BE2C (cell line): ENCODE measurements at regions not wholly inside any gene's neighbourhood (a gene's known extent, or its start where the extent isn't known, plus 50 kb on each side); places are given as distances from the start of the nearest gene placed in this dataset.

ENCODE experiments used
- DNase-seq: peaks from one replicate; pipeline ENCODE4 v3.0.0-alpha.2; 2020
- H3K27me3 ChIP-seq: fragments of 250-450 bp; sonication (Bioruptor Pico); 2 replicates; pipeline ENCODE4 v1.5.1; 2020; ENCODE audit warnings: mild to moderate bottlenecking
- H3K36me3 ChIP-seq: fragments of 250-450 bp; sonication (Bioruptor Pico); 2 replicates; pipeline ENCODE4 v1.5.1; 2020; ENCODE audit warnings: mild to moderate bottlenecking
- H3K4me1 ChIP-seq: fragments of 250-450 bp; sonication (Bioruptor Pico); 2 replicates; pipeline ENCODE4 v1.5.1; 2020
- H3K4me3 ChIP-seq: 2 replicates; pipeline ENCODE4 v1.5.1; 2011; ENCODE audit warnings: low read depth, low read length
- H3K9me3 ChIP-seq: fragments of 250-450 bp; sonication (Bioruptor Pico); 2 replicates; pipeline ENCODE4 v1.5.1; 2020
- CTCF ChIP-seq: IDR thresholded peaks from 2 replicates; pipeline ENCODE4 v1.5.1; 2012; ENCODE audit warnings: mild to moderate bottlenecking, low read depth, low read length

DNA sequence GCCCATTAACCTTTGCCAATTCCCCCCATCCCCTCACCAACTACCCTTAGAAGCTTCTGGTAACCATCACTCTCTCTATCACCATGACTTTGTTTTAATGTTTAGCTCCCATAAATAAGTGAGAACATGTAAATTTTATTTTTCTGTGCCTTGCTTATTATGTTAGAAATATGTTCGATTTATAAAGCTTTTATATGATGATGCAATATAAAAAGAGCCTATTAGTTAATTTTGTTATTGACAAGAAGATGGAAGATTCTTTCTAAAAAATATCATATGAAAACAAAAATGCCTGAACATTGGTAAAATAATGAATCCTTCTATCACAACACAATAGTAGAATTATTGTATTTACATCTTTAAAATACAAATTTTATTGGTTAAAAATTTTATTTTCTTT, 836.1 kb upstream of the TMPRSS15 start:
- Histone ChIP-seq H3K36me3 (no peaks in the 10 kb centered on the region), H3K9me3 (no peaks in the 10 kb centered on the region), H3K27me3 (no peaks in the 10 kb centered on the region), H3K4me3 (no peak overlapping the region), H3K4me1 (no peaks in the 10 kb centered on the region)
- no peak for DNase-seq
- no peak for TF ChIP-seq CTCF

DNA sequence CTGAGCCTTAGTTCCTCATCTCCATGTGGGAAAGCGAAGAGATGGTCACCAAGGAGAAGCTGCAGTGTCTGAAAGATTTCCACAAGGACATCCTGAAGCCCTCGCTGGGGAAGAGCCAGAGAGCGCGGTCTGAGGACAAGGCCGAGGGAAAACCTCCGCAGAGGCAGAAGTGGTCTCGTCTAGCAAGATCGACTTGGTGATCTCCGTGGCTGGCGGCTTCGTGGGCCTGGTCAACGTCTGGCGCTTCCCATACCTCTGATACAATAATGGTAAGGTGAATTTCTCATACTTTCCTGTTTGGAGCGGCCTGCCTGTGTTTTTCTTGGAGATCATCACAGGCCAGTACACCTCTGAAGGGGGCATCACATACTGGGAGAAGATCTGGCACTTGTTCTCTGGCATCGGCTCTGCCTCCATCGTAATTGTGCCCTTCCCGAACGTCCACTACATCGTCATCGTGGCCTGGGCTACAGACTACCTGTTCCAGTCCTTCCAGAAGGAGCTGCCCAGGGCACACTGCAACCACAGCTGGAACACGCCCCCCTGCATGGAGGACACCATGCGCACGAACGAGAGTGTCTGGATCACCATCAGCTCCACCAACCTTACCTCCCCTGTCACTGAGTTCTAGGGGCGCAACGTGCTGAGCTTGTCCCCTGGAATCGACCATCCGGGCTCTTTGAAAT, 841.1 kb upstream of the TMPRSS15 start:
- no peak for DNase-seq
- H3K36me3 ChIP-seq: no peaks in the 10 kb centered on the region
- TF ChIP-seq CTCF: no peak
- no peaks in the 10 kb centered on the region for H3K4me1 ChIP-seq
- H3K4me3 ChIP-seq: no peak overlapping the region
- H3K9me3 ChIP-seq: no peaks in the 10 kb centered on the region
- H3K27me3 ChIP-seq: no peaks in the 10 kb centered on the region

- no peaks in the 10 kb centered on the region for H3K36me3 ChIP-seq
- no peak for DNase-seq
- no peaks in the 10 kb centered on the region for H3K9me3 ChIP-seq
- H3K4me1 ChIP-seq: no peaks in the 10 kb centered on the region
- no peak for TF ChIP-seq CTCF
- H3K4me3 ChIP-seq: no peak overlapping the region
- H3K27me3 ChIP-seq: no peaks in the 10 kb centered on the region
Observed at GRCh38 chr21:19245188-19245580, 841.6 kb upstream of the TMPRSS15 start.

GRCh38 chr21:19246018-19246417, 842.4 kb upstream of the TMPRSS15 start:
- Histone ChIP-seq H3K36me3 (no peaks in the 10 kb centered on the region), H3K4me1 (no peaks in the 10 kb centered on the region), H3K27me3 (no peaks in the 10 kb centered on the region), H3K4me3 (no peak overlapping the region), H3K9me3 (no peaks in the 10 kb centered on the region)
- no peak for DNase-seq
- no peak for TF ChIP-seq CTCF

- Histone ChIP-seq H3K27me3 (no peaks in the 10 kb centered on the region), H3K9me3 (no peaks in the 10 kb centered on the region), H3K4me1 (no peaks in the 10 kb centered on the region), H3K4me3 (no peak overlapping the region), H3K36me3 (no peaks in the 10 kb centered on the region)
- TF ChIP-seq CTCF: no peak
- no peak for DNase-seq
Observed at GRCh38 chr21:19256934-19257660, 853.5 kb upstream of the TMPRSS15 start.

- DNase-seq: no peak
- Histone ChIP-seq H3K36me3 (no peaks in the 10 kb centered on the region), H3K9me3 (no peaks in the 10 kb centered on the region), H3K4me3 (no peak overlapping the region), H3K4me1 (no peaks in the 10 kb centered on the region), H3K27me3 (no peaks in the 10 kb centered on the region)
- TF ChIP-seq CTCF: no peak
Observed at GRCh38 chr21:19261731-19262376, 858.3 kb upstream of the TMPRSS15 start.
